NK-92 treated with Interleukin-12 subunit alpha and Interleukin-12 subunit beta, amount 100 ng/mL, for 24 hours (cell line): ENCODE measurements at regions not wholly inside any gene's neighbourhood (a gene's known extent, or its start where the extent isn't known, plus 50 kb on each side); places are given as distances from the start of the nearest gene placed in this dataset.

Experiments used
- DNase-seq: peaks from one replicate; lab custom pipeline; 2025; lab: John Stamatoyannopoulos, UW

DNA sequence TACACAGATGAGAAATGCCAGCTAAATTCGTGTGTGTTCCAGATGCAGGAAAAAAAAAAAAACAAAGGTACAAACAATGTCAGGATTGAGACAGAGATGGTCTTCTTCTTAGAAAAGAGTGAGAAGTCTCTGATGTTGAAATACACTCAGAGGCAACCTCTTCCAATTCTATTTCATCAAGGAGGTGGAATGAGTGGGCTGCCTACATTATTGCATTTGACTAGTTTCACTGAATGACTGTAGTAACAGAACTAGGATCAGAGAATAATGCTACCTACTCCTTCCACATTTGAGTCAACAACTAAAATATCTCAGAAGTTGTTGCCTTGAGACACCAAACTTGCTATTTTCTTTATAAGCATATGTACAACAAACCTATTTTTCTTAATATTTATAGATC lies 1332.2 kb upstream of the FLRT2 start:
- no peak for DNase-seq

DNA sequence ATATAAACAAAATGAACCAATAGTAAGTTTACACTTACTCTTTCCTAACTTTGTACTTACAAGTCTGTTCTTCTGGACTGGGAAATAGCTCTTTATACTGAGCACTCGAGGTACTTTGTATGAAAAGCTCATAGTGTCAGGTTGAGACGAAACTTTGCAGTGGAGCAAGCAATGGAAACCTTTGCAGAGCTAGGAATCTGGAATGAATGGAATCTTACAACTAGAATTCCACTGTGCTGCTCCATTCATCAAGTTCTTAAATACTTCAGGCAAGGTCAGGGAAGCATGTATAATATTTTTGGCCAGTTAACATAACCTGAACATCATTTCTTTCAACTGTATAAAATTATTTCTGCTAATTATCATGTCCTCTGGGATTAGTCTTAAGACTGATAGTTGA lies 1327.5 kb upstream of the FLRT2 start:
- no peak for DNase-seq

DNA sequence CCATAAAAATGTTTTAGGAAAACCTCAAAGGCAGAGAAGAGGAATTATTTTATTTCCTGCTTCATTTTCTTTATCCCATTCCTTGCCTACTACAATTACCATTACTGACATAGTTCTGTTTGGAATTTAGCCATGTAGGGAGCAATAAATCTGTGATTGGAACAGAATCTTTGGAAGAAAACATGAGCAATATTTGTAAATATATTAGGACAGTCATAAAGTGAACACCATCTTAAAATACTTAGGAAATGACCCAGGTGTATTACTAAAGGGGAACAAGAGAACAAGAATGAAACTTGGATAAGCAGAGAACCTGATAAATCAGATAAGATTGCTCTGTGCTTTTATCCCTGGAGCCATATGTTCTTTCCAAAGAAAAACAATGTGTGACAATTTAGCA lies 1326.0 kb upstream of the FLRT2 start:
- DNase-seq: no peak

DNA sequence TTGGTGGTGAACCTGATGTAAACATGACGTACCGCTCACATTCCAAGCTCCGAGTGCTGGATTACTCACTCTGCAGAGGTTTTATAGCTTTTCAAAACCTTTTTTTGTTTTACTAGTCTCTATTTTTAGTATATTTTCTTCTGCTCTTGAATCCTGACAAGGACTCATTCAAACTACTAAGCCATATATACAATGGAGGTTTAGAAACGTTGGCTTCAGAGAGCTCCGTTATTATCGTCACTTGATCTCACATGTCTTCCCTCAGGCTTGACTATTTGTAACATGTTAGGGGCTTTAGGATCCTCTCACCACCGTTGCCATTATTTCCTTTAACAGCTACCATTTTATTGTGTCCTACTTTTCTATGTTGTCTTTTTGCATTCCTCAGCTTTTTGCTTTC lies 1321.5 kb upstream of the FLRT2 start:
- no peak for DNase-seq

DNA sequence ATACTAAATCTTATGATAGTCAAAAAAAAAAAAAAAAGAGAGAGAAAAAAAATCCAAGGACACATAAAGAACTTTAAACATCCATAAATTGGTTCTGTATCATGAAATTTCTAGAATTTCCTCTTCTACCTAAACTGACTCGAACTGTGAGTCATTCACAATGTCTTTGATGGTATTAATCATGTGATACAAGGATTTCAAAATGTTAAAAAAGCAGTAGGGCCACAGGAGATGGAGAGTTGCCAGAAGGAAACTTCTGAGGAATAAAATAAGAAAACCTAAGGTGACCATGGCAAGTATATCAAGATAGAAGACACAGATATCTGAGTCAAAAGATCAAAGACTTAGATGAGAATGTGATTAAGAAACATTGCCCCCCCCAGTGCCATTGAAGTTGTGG lies 1320.9 kb upstream of the FLRT2 start:
- no peak for DNase-seq

DNA sequence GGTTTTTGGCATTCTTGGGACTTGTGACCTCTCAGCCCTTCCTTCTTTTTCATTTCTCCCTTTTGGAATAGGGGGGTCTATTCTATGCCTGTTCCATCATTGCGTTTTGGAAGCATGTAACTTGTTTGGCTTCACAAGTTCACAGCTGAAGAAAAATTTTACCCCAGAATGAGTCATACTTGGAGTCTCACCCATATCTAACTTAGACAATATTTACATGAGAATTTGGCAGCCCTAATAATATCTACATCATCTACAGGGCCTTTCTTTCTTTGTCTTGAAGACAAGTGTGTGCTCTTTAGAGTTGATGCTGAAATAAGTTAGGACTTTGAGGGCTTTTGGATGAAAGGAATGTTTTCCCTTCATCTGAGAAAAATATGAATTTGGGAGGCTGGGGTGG lies 1312.9 kb upstream of the FLRT2 start:
- no peak for DNase-seq

DNA sequence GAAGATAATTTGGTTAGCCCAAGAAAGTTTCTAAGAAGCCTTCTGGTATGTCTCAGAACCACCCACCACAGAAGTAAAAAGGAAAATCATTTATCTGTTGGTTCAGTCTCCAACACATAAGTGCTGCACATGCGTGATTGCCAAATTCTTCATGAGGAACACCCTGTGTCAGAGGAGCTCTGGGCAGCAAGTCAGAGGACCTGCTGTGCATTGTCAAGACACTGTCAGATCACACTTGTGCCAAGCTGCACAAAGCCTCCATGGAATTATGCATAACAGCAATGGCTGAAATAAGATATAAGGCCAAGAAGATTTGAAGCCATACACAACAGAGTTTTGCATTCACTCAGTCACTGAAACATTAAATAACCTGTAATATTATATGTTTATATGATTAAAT lies 1304.7 kb upstream of the FLRT2 start:
- no peak for DNase-seq

DNA sequence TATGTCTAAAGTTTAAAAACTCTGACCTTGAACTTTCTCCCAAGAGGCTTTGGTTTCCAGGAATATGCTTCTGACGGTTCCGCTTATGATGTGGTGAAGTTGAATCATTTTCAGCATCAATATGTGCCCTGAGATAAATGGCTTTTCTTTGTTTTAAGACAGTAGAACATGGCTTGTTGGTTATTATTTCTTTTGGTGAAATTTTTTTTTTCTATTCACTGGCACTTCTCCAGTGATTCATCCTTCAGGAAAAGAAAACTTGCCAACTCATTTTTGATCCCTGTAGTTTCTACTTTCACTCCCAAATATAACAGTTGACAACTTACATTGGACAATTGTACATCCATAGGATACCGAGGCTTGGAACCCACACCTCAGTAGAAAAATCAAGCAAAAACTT lies 1301.2 kb upstream of the FLRT2 start:
- no peak for DNase-seq

DNA sequence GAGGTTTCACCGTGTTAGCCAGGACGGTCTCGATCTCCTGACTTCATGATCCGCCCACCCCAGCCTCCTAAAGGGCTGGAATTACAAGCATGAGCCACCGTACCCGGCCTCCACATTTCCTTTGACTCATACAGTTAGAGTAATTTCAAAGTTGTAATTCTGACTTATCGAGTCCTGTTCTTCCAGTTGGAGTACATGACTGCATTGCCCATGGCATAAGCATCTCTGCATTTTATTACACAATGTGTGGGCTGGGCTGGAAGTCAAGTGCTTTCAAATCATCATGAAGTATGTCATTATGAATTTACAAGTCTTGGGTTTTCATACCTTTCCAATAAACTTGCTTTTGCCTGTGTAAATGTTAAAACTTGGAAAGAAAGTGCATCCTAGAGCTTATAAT lies 1295.7 kb upstream of the FLRT2 start:
- no peak for DNase-seq

DNA sequence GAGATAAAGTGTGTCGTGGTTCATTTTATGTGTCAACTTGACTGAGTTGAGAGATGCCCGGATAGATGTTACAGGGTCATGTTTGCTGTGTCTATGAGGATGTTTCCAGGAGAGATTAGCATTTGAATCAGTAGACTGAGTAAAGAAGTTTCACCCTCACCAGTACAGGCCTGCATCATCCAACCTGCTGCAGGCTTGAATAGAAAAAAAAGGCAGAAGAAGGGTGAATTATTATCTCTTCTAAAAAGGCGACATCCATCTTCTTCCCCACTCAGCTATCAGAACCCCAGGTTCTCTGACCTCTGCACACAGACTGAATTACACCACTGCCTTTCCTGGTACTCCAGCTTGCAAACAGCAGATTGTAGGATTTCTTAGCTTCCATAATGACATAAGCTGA lies 1293.7 kb upstream of the FLRT2 start:
- DNase-seq: no peak

DNA sequence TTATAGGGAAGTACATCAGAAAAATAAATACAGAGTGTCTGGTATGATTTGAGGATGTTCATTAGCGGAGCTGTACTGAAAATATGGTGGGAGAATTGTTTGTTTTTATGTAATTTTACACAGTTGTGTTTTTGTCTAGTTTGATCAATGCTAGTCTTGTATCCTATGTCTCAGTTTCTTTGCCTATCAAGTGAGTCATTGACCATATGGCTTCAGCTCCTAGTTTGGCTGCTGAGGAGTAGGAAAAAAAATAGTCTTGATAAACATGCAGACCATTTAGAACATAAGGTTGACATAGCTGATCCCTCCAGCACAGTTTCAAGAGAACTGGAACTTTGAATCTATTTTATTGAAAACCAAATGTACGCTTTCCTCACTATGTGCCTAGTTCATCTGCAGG lies 1292.1 kb upstream of the FLRT2 start:
- DNase-seq: no peak

DNA sequence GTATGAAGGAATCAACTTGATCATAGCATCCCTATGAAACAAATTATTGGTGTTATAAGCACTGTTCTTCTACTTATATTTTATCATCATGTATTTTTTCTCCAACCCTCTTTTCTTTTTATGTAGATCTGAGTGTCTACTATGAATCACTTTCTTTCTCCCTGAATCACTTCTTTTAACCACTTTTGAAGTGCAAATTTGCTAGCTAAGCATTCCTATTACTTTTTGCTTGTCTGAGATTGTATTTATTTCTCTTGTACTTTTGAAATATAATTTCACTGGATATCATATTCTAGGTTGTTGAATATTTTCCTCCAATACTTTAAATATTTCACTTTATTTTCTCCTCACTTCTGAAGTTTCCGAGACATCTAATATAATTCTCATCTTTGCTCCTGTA lies 1282.3 kb upstream of the FLRT2 start:
- DNase-seq: no peak

DNA sequence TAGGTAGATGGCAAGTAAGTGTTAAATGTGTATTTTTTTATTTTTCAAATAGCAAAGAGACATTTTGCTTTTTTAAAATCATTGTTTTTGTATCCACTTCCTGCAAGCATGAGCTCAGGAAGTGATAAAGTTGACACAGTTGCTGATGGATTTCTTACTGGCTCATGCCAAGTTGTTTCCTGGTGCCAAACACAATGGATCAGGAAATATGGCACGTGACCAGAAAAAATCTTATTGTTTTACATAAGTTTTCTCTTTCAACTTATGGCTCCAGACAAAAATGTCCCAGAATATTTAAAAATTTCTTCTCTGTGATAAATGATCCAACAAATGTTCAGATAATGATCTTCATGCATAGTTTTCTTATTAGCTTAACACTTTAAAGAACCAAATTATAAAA lies 1279.1 kb upstream of the FLRT2 start:
- no peak for DNase-seq

DNA sequence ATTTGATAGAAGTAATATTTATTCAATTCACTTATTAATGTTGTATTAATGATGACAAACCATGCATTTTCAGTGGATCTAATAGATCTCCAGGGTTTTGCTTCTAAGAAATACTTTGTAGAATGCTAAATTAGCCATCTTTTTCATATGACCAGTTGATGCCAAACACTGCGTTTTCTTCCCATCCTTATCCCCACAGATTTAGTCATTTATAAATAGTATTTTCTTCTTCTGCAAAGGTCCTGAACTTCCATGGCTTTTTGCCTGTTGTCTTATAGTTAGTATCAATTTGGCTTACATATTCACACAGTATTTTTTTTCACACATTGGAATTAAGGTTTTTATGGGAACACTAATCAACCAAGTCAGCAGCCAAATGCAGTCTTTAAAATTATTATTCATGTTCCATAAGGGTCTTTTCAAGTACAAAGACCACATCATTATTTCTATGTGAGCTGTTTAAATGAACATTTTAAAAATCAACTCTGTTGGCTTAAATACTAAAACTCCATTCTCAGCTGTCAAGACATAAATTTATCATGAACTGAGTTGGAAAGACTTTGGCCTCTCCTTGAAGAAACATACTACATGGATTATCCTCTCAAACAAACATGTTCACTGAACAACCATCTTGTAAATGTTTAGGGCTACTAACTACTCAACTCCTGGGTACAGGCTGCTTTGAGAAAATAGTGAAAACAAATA lies 1278.4 kb upstream of the FLRT2 start:
- DNase-seq: no peak

DNA sequence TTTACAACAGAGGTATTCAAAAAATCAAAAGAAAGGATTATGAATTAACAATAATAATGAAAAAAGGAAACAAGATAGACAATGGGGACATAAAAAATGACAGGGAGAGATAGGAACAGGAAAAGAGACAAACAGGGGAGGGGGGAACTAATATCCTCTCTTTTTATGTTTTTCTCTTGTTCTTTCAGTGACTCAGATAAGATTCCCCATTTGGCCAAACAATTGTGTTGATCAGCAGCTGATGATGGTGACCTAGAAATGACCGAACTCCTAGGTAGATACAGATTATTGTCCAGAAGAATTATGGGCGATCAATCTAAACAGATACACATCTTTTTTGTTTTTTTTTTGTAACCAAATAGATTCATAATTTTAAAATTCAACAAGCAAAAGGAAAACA lies 1277.2 kb upstream of the FLRT2 start:
- DNase-seq: no peak

DNA sequence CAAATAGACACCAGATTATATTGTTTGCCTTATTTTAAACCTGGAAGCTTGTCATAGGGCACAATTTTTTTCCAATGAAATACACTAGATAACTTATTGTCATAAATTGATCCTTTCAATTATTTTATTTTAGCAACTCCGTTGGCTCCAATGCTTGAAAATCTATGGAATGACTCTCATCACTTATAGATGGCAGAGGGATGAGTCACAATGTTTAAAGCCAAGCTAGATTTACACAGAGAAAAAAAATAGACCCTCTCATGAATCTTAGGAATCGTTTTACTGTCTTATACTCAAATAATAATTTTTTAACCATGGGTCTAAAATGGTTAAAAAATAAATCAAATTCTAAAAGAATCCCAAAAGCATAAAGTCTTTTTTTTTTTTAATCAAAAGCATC lies 1276.6 kb upstream of the FLRT2 start:
- DNase-seq: no peak

DNA sequence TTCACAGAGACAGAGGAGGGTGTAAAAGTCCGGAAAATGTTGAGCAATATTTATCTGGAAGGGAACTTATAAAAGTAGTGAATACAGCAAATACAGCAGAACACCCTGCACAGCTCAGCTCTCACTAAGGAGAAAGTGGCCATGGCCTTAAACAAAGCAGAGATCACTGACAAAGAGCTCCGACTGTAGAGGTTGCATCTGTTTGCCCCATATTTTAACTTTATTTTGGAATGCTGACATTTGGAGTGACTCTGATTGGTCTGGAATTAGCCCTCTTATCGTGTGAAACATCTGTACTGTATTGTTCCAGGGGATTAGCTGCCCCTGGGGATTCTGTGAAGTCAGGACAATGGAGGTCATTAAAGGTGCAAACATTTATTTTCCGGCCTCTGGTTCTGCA lies 1275.7 kb upstream of the FLRT2 start:
- no peak for DNase-seq

DNA sequence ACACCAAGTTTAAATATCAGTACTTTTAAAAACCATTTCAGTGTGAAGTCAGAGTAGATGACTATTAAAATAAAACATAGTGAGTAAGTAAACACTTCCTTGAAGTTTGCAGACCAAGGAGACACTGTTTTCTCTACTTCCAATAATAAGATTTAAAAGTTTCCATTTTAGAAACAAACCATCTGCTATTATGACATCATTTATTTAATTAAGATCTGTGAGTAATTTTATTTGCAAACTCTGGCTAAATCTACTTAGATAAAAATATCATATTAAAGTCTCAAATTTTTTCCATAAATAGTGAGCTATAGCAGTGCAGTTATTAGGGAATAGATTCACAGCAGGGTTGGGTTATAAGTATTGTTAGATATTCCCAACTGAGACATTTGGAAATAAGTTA lies 1267.0 kb upstream of the FLRT2 start:
- DNase-seq: no peak

DNA sequence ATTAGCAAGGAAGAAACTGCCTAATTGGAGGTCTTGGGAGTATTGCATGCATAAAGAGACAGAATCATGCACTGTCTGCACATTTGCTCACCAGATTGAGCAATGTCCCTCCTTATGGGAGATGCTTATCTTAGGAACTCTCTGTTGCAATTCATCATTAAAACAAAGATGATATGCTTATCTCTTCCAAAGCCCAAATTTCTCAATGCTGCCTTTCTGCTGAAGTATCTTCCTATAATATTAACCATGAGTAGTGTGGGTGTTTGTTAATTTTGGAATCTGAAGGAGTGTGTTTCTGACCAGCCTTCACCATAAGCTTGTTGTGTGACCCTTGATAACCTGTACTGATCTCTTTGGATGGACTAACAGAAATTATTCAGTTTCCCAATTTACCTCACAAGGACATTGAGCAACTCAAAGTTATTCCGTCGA lies 1257.6 kb upstream of the FLRT2 start:
- no peak for DNase-seq

DNA sequence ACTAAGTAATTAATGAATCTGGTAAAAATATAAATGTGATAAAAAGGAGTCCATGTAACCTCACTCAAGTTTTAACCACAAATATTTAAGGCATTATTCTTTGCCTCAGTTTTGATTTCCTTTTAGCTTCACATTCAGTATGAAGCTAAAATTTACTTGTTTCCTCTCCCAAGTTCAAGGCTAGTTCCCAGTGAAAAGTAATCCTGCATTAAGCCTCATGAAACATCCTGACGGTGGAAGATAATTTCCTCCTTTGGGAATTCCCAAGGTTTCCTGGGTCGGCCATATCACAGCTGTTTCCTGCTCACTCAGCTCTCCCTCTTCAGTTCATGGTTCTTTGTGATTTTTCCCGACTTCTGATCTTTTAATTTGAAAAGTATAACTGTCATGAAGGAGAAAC lies 1256.8 kb upstream of the FLRT2 start:
- no peak for DNase-seq

DNA sequence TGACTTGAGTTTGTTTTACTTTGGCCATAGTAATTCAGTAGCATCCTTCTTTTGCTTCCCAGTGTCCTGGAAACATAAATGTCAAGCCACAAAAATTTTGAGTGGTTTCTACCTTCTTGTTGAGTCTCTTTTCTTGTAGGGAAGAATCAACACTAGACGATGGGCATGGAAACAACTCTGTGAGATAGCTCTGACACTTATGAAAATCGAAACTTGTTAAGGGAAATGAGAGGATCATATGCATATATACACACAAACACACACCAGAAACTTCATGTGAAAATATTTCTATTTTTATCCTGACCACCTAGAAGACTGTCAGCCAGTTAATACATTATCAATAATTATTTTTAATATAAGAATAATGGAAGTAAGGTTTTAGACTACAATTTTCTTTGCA lies 1247.3 kb upstream of the FLRT2 start:
- DNase-seq: no peak

DNA sequence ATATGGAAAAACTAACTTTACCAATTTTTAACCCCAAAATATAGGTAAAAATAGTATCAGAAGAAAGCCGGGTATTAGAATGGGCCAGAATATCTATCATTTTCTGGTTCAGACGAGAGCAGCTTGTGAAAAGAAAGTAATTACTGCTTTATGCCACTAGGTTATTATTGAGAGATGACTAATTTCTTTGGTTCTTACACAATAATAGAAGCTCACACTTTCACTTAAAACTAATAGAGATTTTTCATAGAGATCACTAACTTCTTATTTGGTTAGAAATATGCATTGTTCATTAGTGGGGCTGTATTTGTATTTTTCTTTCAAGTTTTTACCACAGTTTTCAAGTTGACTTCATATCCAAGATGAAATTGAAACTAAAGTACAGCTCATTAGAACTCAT lies 1241.2 kb upstream of the FLRT2 start:
- no peak for DNase-seq

DNA sequence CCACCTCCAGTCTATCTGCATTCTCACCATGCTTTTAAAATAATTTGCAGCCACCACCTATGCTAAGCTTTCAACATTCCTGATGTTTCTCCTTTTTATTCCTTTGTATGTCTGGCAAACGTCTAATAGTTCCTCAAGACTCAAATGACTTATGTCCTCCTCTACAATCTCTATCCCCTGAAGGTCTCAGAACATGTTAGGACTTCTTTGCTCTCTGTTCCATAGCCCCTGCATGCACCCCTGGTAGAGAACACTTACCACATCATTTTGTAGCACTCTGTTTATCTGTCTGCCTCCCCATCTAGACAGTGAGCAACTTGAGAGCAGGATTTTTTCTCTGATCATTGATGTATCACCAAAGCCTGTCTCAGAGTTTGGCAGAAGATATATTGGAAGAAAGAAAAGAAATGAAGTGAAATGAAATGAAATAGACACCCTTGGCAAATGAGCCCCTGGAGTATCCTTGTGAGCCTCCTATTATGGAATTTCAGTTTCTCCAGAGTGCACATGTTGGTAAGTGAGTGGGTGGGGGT lies 1231.2 kb upstream of the FLRT2 start:
- DNase-seq: no peak

DNA sequence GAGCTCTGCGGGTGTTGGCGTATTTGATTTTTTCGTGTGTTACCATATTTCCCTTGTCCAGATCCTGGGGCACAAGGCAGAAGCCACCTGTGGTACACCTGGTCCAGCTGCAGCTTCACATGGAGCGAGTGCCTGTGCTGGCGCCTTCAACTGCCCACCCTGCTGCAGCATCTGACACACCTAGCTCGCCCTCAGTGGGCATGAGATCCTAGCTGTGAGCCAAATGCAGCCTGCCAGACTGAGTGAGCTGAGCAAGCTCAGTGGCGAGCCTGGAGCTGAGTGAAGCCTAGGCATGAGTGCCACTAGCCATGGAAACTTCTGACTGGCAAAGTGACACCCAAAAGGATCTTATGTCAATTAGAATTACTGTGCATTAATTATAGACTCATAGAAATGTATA lies 1226.8 kb upstream of the FLRT2 start:
- DNase-seq: no peak

DNA sequence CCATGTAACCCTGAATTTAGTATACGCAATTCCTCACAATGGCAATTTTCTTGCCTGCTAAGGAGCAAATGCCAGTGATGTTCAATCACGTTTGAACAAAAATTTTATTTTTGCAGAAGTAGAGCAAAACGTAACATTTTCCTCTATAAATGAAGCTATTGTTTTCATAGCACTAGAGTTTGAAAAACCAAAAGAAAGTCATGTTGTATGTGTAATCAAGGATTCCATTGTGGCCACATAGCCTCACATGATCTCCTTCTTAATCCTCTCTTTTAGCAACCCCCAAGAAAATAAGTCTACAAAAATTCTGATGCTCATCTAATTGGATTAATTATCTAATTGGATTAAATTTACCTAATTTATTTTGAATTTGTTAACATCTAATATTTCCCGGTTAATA lies 1217.4 kb upstream of the FLRT2 start:
- DNase-seq: no peak
